HCT116 (cell line): ENCODE measurements at regions not wholly inside any gene's neighbourhood (a gene's known extent, or its start where the extent isn't known, plus 50 kb on each side); places are given as distances from the start of the nearest gene placed in this dataset.

ENCODE experiments used
- ATAC-seq: fragments of 200-7000 bp; cut with Tn5 transposase; 2 replicates; pipeline ENCODE4 v1.9.1; 2020; ENCODE audit warnings: mild to moderate bottlenecking, moderate library complexity
- BruUV-seq: library from RNA; stranded (reverse); fragments of 400-500 nt; replicated peaks from 2 replicates; lab custom pipeline; 2021; lab: Mats Ljungman, UMichigan
- CTCF ChIA-PET: fragments of 300-600 bp; sonication (Branson Sonifier 250); formaldehyde crosslinking; loops from one replicate; lab custom pipeline; 2021; ENCODE audit warnings: antibody characterized with exemption; lab: Charles Lee
- POLR2A ChIA-PET: fragments of 300-600, 350-600 bp; sonication (Branson Sonifier 250); formaldehyde crosslinking; loops from one replicate; lab custom pipeline; 2021; ENCODE audit warnings: antibody characterized with exemption; lab: Charles Lee
- RAD21 ChIA-PET, 2 experiments: fragments of 300-600 bp; sonication (Branson Sonifier 250); formaldehyde crosslinking; loops; one replicate each; lab custom pipeline; 2023; ENCODE audit warnings: low total read pairs in 2 of 2; ENCODE audit not compliant: uncharacterized antibody in 2 of 2, unreplicated experiment in 2 of 2, low non-redundant PET in 1 of 2; lab: Charles Lee
- DNase-seq: peaks from one replicate; pipeline ENCODE4 v3.0.0-alpha.2; 2010; ENCODE audit warnings: low read depth, low spot score
- H2AFZ ChIP-seq: fragments of 200-600 bp; shearing (Covaris generic), sonication (generic); 2 replicates; pipeline ENCODE4 v1.6.1; 2017; ENCODE audit warnings: low read depth, mixed run types, mixed read lengths, antibody characterized with exemption, low read length; ENCODE audit not compliant: poor library complexity, severe bottlenecking
- H3K27ac ChIP-seq: 2 replicates; pipeline ENCODE4 v1.5.1; 2012; ENCODE audit warnings: low read depth, low read length
- H3K27me3 ChIP-seq: fragments of 200-600 bp; sonication (generic); 2 replicates; pipeline ENCODE4 v1.6.1; 2016; ENCODE audit warnings: mixed run types, low read length, mixed read lengths; ENCODE audit not compliant: insufficient read depth
- H3K36me3 ChIP-seq, 2 experiments: fragments of 200-500 bp in 1 of 2; fragments of 200-600 bp in 1 of 2; sonication (Bioruptor generic) in 1 of 2; sonication (generic) in 1 of 2; 2 replicates each; pipeline versions ENCODE4 v1.5.1 to v1.6.1; 2014 to 2016; ENCODE audit warnings: low read length in 2 of 2, inconsistent platforms in 1 of 2, mixed read lengths in 1 of 2, mixed run types in 1 of 2; ENCODE audit not compliant: insufficient read depth in 2 of 2, control insufficient read depth in 1 of 2
- H3K4me1 ChIP-seq, 2 experiments: fragments of 200-600 bp in 1 of 2; sonication (generic) in 1 of 2; 2 replicates each; pipeline versions ENCODE4 v1.5.1 to v1.6.1; 2012 to 2017; ENCODE audit warnings: low read length in 2 of 2, inconsistent platforms in 1 of 2, mild to moderate bottlenecking in 1 of 2, mixed read lengths in 1 of 2, mixed run types in 1 of 2, moderate library complexity in 1 of 2; ENCODE audit not compliant: insufficient read depth in 2 of 2, control insufficient read depth in 1 of 2
- H3K4me2 ChIP-seq: fragments of 200-600 bp; sonication (generic); 2 replicates; pipeline ENCODE4 v1.6.1; 2017; ENCODE audit warnings: mixed run types, low read length, mixed read lengths
- H3K4me3 ChIP-seq, 2 experiments: fragments of 200-600 bp in 1 of 2; sonication (generic) in 1 of 2; replicated peaks in 1 of 2; 2 replicates each; pipeline ENCODE4 v1.5.1; 2011 to 2016; ENCODE audit warnings: low read length in 2 of 2, control low read depth in 1 of 2, low read depth in 1 of 2, mild to moderate bottlenecking in 1 of 2, mixed read lengths in 1 of 2, mixed run types in 1 of 2
- H3K79me2 ChIP-seq: fragments of 200-600 bp; sonication (generic); 2 replicates; pipeline ENCODE4 v1.6.1; 2017; ENCODE audit warnings: mild to moderate bottlenecking, mixed run types, low read length, moderate library complexity, mixed read lengths; ENCODE audit not compliant: insufficient read depth
- H3K9ac ChIP-seq: fragments of 200-600 bp; sonication (generic); 2 replicates; pipeline ENCODE4 v1.6.1; 2016; ENCODE audit warnings: low read length, mixed read lengths
- H3K9me2 ChIP-seq: fragments of 200-600 bp; sonication (generic), shearing (Covaris generic); 2 replicates; pipeline ENCODE4 v1.6.1; 2017; ENCODE audit warnings: mixed run types, mild to moderate bottlenecking, moderate library complexity; ENCODE audit not compliant: insufficient read depth
- H3K9me3 ChIP-seq, 2 experiments: fragments of 200-500 bp in 1 of 2; fragments of 200-600 bp in 1 of 2; sonication (Bioruptor generic) in 1 of 2; sonication (generic) in 1 of 2; 2 replicates each; pipeline ENCODE4 v1.6.1; 2014 to 2017; ENCODE audit warnings: low read length in 2 of 2, mixed read lengths in 2 of 2, inconsistent platforms in 1 of 2, low read depth in 1 of 2, mild to moderate bottlenecking in 1 of 2, mixed run types in 1 of 2, moderate library complexity in 1 of 2; ENCODE audit not compliant: control insufficient read depth in 1 of 2, insufficient read depth in 1 of 2
- H4K20me1 ChIP-seq: fragments of 200-600 bp; sonication (generic), shearing (Covaris generic); 2 replicates; pipeline ENCODE4 v1.6.1; 2017; ENCODE audit warnings: mixed run types, mild to moderate bottlenecking, moderate library complexity; ENCODE audit not compliant: insufficient read depth
- ATF3 ChIP-seq: IDR thresholded peaks from 2 replicates; pipeline ENCODE4 v1.6.1; 2012
- CEBPB ChIP-seq: IDR thresholded peaks from 2 replicates; pipeline ENCODE4 v1.6.1; 2012; ENCODE audit warnings: low read depth
- ELF1 ChIP-seq: IDR thresholded peaks from 2 replicates; pipeline ENCODE4 v1.6.1; 2012; ENCODE audit warnings: low read depth, borderline replicate concordance
- EZH2 ChIP-seq: fragments of 200-600 bp; sonication (generic); IDR thresholded peaks from 2 replicates; pipeline ENCODE4 v1.6.1; 2017; ENCODE audit warnings: antibody characterized with exemption, mixed run types
- EZH2phosphoT487 ChIP-seq: fragments of 200-600 bp; IDR thresholded peaks from 2 replicates; pipeline ENCODE4 v1.6.1; 2018; ENCODE audit warnings: antibody characterized with exemption, borderline replicate concordance
- FOSL1 ChIP-seq: IDR thresholded peaks from 2 replicates; pipeline ENCODE4 v1.6.1; 2012; ENCODE audit warnings: low read depth
- JUND ChIP-seq: IDR thresholded peaks from 2 replicates; pipeline ENCODE4 v1.6.1; 2012
- MAX ChIP-seq: IDR thresholded peaks from 2 replicates; pipeline ENCODE4 v1.6.1; 2012
- POLR2A ChIP-seq: IDR thresholded peaks from 2 replicates; pipeline ENCODE4 v1.7.0; 2011; ENCODE audit warnings: borderline replicate concordance; ENCODE audit not compliant: insufficient read depth, insufficient read length; ENCODE audit errors: extremely low read depth
- RAD21 ChIP-seq: IDR thresholded peaks from 2 replicates; pipeline ENCODE4 v1.6.1; 2012; ENCODE audit warnings: low read depth, mild to moderate bottlenecking
- REST ChIP-seq: IDR thresholded peaks from 2 replicates; pipeline ENCODE4 v1.6.1; 2012; ENCODE audit warnings: low read depth
- SIN3A ChIP-seq: IDR thresholded peaks from 2 replicates; pipeline ENCODE4 v1.6.1; 2012; ENCODE audit warnings: low read depth
- SRF ChIP-seq: IDR thresholded peaks from 2 replicates; pipeline ENCODE4 v1.6.1; 2012; ENCODE audit warnings: low read depth
- YY1 ChIP-seq: IDR thresholded peaks from 2 replicates; pipeline ENCODE4 v1.6.1; 2011; ENCODE audit warnings: low read length, low read depth, moderate library complexity, mild to moderate bottlenecking; ENCODE audit not compliant: insufficient replicate concordance; ENCODE audit errors: extremely low read depth
- ZNF274 ChIP-seq: fragments of 200-500 bp; sonication (Bioruptor generic); IDR thresholded peaks from 2 replicates; pipeline ENCODE4 v1.6.1; 2014; ENCODE audit warnings: mild to moderate bottlenecking, low read depth, low read length, inconsistent platforms
- intact Hi-C: fragments of 100-400 bp; cut with micrococcal nuclease; formaldehyde crosslinking; loops from 2 replicates; pipeline ENCODE4 v1.10.0; 2022

DNA sequence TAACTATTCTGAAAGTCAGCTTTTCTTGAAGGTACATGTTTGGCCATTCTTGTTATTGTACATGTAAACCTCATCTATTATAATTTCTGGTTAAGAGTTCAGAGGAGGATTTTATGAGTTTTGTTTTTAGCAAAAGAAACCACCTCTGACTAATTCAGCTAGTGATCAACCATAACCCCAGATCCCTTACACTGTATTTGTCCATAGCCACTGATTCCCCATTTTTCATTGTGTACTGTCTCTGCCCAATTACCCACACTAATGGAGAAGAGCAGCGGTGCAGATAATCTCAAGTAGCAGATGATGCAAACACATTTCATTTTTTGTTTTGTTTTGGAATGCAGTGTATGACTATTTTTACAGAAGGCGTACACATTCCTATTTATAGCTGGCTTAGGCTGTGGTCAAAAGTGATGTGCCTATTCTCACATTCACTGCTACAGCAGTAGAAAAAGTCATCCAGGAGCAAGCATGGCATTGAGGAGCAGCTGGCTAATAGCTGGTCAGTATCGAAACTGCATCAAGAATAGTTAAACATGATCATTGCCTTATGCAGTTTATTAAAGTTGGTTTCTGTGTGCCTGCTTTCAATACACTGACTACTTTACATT, 988.3 kb downstream of the DTWD2 start:
- H3K9me3 ChIP-seq, result no peaks in the 10 kb centered on the region
- H3K79me2 ChIP-seq, result no peaks in the 10 kb centered on the region
- no TSS peak for BruUV-seq
- H3K4me1 ChIP-seq, result no peaks in the 10 kb centered on the region
- POLR2A ChIA-PET, result no interaction called here
- H3K27ac ChIP-seq, result no peak overlapping the region
- intact Hi-C loops, result no loop called here
- no peaks in the 10 kb centered on the region for H3K27me3 ChIP-seq
- no peaks in the 10 kb centered on the region for H4K20me1 ChIP-seq
- no peak overlapping the region for H3K9ac ChIP-seq
- H2AFZ ChIP-seq, result no peak overlapping the region
- no peaks in the 10 kb centered on the region for H3K36me3 ChIP-seq
- no peak for TF ChIP-seq RAD21
- TF ChIP-seq REST, result no peak
- TF ChIP-seq SIN3A, result no peak
- no peak for TF ChIP-seq YY1
- no peak for TF ChIP-seq ZNF274
- no peak for TF ChIP-seq ATF3
- no peak for TF ChIP-seq ELF1
- no peak for TF ChIP-seq EZH2phosphoT487
- TF ChIP-seq EZH2, result no peak
- TF ChIP-seq CEBPB, result no peak
- no peak for TF ChIP-seq JUND
- TF ChIP-seq SRF, result no peak
- TF ChIP-seq MAX, result no peak
- TF ChIP-seq POLR2A, result no peak
- TF ChIP-seq FOSL1, result no peak
- no peak overlapping the region for H3K4me3 ChIP-seq
- RAD21 ChIA-PET, result no interaction called here
- H3K9me2 ChIP-seq, result no peaks in the 10 kb centered on the region
- no peak for DNase-seq
- no peak overlapping the region for H3K4me2 ChIP-seq
- CTCF ChIA-PET, result no interaction called here
- ATAC-seq, result no peak
